GM23338 (cell line): ENCODE measurements at regions not wholly inside any gene's neighbourhood (a gene's known extent, or its start where the extent isn't known, plus 50 kb on each side); places are given as distances from the start of the nearest gene placed in this dataset.
"Not testable (repeated sequence)": the region's sequence is repeated elsewhere in the genome, so short reads cannot be mapped to it uniquely, and the experiment has no call there.

ENCODE experiments used
- EZH2 ChIP-seq: fragments of 200-600 bp; sonication (generic); IDR thresholded peaks from one replicate; pipeline ENCODE4 v1.8.0; 2017; ENCODE audit warnings: antibody characterized with exemption, mild to moderate bottlenecking, low read depth; ENCODE audit not compliant: unreplicated experiment
- JUNB ChIP-seq: IDR thresholded peaks from one replicate; pipeline ENCODE4 v1.6.1; 2016; ENCODE audit warnings: antibody characterized with exemption; ENCODE audit not compliant: unreplicated experiment
- POLR2AphosphoS5 ChIP-seq: IDR thresholded peaks from 2 replicates; pipeline ENCODE4 v1.6.1; 2016; ENCODE audit warnings: antibody characterized with exemption, low read depth
- TF ChIP-seq, protein P1 (sequence below), 2 experiments: fragments of 200-600 bp in 1 of 2; sonication (generic) in 1 of 2; conservative IDR thresholded peaks; 2 replicates each; pipeline versions ENCODE4 v1.5.1 to v1.6.1; 2016 to 2017; ENCODE audit warnings: antibody characterized with exemption in 2 of 2, low read depth in 2 of 2, mild to moderate bottlenecking in 2 of 2, moderate library complexity in 1 of 2
- TF ChIP-seq, protein P2 (sequence below): IDR thresholded peaks from one replicate; pipeline ENCODE4 v1.6.1; 2018; ENCODE audit warnings: antibody characterized with exemption; ENCODE audit not compliant: unreplicated experiment

DNA sequence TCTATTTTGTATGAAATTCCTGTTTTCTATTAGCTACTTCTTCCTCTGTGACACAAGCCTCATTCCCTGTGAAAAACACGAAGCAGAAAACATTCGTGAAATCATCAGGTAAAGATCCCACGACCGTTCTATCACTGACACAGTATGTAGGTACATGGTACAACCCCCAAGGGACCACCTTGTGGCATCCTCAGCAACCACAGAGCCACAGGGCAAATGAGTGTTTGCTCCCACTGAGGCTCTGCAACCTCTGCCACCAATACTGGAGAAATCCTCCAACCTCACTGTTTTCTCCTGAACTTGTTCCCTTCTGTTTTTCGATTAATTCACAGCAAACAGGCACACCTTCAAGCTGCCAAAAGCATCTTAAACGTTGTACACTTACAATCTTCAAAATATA is 83.7 kb upstream of the FBXO28 start:
- TF ChIP-seq, protein P1, sequence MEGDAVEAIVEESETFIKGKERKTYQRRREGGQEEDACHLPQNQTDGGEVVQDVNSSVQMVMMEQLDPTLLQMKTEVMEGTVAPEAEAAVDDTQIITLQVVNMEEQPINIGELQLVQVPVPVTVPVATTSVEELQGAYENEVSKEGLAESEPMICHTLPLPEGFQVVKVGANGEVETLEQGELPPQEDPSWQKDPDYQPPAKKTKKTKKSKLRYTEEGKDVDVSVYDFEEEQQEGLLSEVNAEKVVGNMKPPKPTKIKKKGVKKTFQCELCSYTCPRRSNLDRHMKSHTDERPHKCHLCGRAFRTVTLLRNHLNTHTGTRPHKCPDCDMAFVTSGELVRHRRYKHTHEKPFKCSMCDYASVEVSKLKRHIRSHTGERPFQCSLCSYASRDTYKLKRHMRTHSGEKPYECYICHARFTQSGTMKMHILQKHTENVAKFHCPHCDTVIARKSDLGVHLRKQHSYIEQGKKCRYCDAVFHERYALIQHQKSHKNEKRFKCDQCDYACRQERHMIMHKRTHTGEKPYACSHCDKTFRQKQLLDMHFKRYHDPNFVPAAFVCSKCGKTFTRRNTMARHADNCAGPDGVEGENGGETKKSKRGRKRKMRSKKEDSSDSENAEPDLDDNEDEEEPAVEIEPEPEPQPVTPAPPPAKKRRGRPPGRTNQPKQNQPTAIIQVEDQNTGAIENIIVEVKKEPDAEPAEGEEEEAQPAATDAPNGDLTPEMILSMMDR (conservative IDR thresholded peaks at IDR 0.05; ENCODE audit: low read depth in 2 of 2), result not testable (repeated sequence)
- TF ChIP-seq POLR2AphosphoS5, EZH2, JUNB: not testable (repeated sequence)
- TF ChIP-seq, protein P2, sequence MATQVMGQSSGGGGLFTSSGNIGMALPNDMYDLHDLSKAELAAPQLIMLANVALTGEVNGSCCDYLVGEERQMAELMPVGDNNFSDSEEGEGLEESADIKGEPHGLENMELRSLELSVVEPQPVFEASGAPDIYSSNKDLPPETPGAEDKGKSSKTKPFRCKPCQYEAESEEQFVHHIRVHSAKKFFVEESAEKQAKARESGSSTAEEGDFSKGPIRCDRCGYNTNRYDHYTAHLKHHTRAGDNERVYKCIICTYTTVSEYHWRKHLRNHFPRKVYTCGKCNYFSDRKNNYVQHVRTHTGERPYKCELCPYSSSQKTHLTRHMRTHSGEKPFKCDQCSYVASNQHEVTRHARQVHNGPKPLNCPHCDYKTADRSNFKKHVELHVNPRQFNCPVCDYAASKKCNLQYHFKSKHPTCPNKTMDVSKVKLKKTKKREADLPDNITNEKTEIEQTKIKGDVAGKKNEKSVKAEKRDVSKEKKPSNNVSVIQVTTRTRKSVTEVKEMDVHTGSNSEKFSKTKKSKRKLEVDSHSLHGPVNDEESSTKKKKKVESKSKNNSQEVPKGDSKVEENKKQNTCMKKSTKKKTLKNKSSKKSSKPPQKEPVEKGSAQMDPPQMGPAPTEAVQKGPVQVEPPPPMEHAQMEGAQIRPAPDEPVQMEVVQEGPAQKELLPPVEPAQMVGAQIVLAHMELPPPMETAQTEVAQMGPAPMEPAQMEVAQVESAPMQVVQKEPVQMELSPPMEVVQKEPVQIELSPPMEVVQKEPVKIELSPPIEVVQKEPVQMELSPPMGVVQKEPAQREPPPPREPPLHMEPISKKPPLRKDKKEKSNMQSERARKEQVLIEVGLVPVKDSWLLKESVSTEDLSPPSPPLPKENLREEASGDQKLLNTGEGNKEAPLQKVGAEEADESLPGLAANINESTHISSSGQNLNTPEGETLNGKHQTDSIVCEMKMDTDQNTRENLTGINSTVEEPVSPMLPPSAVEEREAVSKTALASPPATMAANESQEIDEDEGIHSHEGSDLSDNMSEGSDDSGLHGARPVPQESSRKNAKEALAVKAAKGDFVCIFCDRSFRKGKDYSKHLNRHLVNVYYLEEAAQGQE, result not testable (repeated sequence)
